ENCODE measurements at regions not wholly inside any gene's neighbourhood (a gene's known extent, or its start where the extent isn't known, plus 50 kb on each side); places are given as distances from the start of the nearest gene placed in this dataset.

- no peak for DNase-seq (ENCODE audit: low spot score)
These were observed 295.6 kb upstream of the RASGRP1 start for GRCh38 chr15:38860253-38860652.

GRCh38 chr15:38860674-38861073, 296.1 kb upstream of the RASGRP1 start:
- no peak for DNase-seq (ENCODE audit: low spot score)

- no peak for DNase-seq (ENCODE audit: low spot score)
These were observed 296.5 kb upstream of the RASGRP1 start for GRCh38 chr15:38861108-38861507.

GRCh38 chr15:38862099-38862498, 297.5 kb upstream of the RASGRP1 start:
- no peak for DNase-seq (ENCODE audit: low spot score)

- DNase-seq (ENCODE audit: low spot score) = no peak
These were observed 298.8 kb upstream of the RASGRP1 start for GRCh38 chr15:38863381-38863780.

GRCh38 chr15:38864122-38864521, 299.5 kb upstream of the RASGRP1 start:
- no peak for DNase-seq (ENCODE audit: low spot score)

- DNase-seq (ENCODE audit: low spot score) = no peak
These were observed 300.4 kb upstream of the RASGRP1 start for GRCh38 chr15:38864827-38865581.

- no peak for DNase-seq (ENCODE audit: low spot score)
These were observed 302.9 kb upstream of the RASGRP1 start for GRCh38 chr15:38867556-38867955.

- DNase-seq (ENCODE audit: low spot score) = no peak
These were observed 303.9 kb upstream of the RASGRP1 start for GRCh38 chr15:38868326-38869114.

- no peak for DNase-seq (ENCODE audit: low spot score)
These were observed 307.0 kb upstream of the RASGRP1 start for GRCh38 chr15:38871638-38872037.

GRCh38 chr15:38872732-38873131, 308.1 kb upstream of the RASGRP1 start:
- DNase-seq (ENCODE audit: low spot score) = no peak

- no peak for DNase-seq (ENCODE audit: low spot score)
These were observed 308.5 kb upstream of the RASGRP1 start for GRCh38 chr15:38873158-38873557.

GRCh38 chr15:38874464-38874863, 309.9 kb upstream of the RASGRP1 start:
- no peak for DNase-seq (ENCODE audit: low spot score)

- DNase-seq (ENCODE audit: low spot score) = no peak
These were observed 311.6 kb upstream of the RASGRP1 start for GRCh38 chr15:38876211-38876610.

GRCh38 chr15:38876621-38877020, 312.0 kb upstream of the RASGRP1 start:
- no peak for DNase-seq (ENCODE audit: low spot score)

- DNase-seq (ENCODE audit: low spot score) = no peak
These were observed 312.9 kb upstream of the RASGRP1 start for GRCh38 chr15:38877471-38877870.

GRCh38 chr15:38878026-38878425, 313.4 kb upstream of the RASGRP1 start:
- DNase-seq (ENCODE audit: low spot score) = no peak

- no peak for DNase-seq (ENCODE audit: low spot score)
These were observed 314.3 kb upstream of the RASGRP1 start for GRCh38 chr15:38878926-38879325.

GRCh38 chr15:38879909-38880471, 315.4 kb upstream of the RASGRP1 start:
- no peak for DNase-seq (ENCODE audit: low spot score)

GRCh38 chr15:38882221-38882620, 317.6 kb upstream of the RASGRP1 start:
- DNase-seq (ENCODE audit: low spot score) = no peak

GRCh38 chr15:38883987-38884386, 319.4 kb upstream of the RASGRP1 start:
- no peak for DNase-seq (ENCODE audit: low spot score)

GRCh38 chr15:38885001-38885400, 320.4 kb upstream of the RASGRP1 start:
- DNase-seq (ENCODE audit: low spot score) = no peak

- DNase-seq (ENCODE audit: low spot score) = no peak
These were observed 320.9 kb upstream of the RASGRP1 start for GRCh38 chr15:38885471-38885952.
